ENCODE measurements at regions not wholly inside any gene's neighbourhood (a gene's known extent, or its start where the extent isn't known, plus 50 kb on each side); places are given as distances from the start of the nearest gene placed in this dataset.

GRCh38 chr9:126043681-126044080 is 282.9 kb upstream of the MVB12B start:
- Histone ChIP-seq H3K4me1 (ENCODE audit: control insufficient read depth in 1 of 2, extremely low read depth in 1 of 2, insufficient read depth in 2 of 2, low read length in 2 of 2) (no peaks in the 10 kb centered on the region), H3K27ac (ENCODE audit: low read length) (no peak overlapping the region), H3K9me3 (no peaks in the 10 kb centered on the region), H3K4me3 (ENCODE audit: control insufficient read depth in 1 of 2, extremely low read depth in 1 of 2, low read length in 1 of 2) (no peak overlapping the region), H3K36me3 (ENCODE audit: control insufficient read depth in 2 of 2, extremely low read depth in 1 of 2, insufficient read depth in 1 of 2, low read length in 1 of 2) (no peaks in the 10 kb centered on the region), H3K27me3 (replicated peaks in 1 of 2; ENCODE audit: control insufficient read depth in 2 of 2, extremely low read depth in 1 of 2, insufficient read depth in 2 of 2, low read length in 1 of 2) (peaks cover 0 to 23% of the 10 kb centered on the region in 2 experiments)
- Mint-ChIP-seq H3K27ac (no peak overlapping the region), H3K9me3 (peaks cover 14 to 23% (median 20%) of the 10 kb centered on the region in 3 donors), H3K4me3 (no peak overlapping the region), H3K4me1 (no peaks in the 10 kb centered on the region), H3K27me3 (peaks cover 22 to 29% of the 10 kb centered on the region in 2 donors), H3K36me3 (no peaks in the 10 kb centered on the region)
- ChIA-PET POLR2A (no interaction called here), CTCF (interaction anchor here in 1 of 2 donors (0.5 kb wide), 1 partner anchor 971 kb away, joined by 7 read pairs; no protein-coding TSS in a partner anchor)
- DNase-seq (no peak), ATAC-seq (replicated peaks in 1 of 4) (no peak)
- 83% methylated on average over 2 of the region's 4 CpGs for WGBS (ENCODE audit: insufficient coverage)

GRCh38 chr9:126049088-126049487 is 277.5 kb upstream of the MVB12B start:
- Histone ChIP-seq H3K27me3 (replicated peaks in 1 of 2; ENCODE audit: control insufficient read depth in 2 of 2, extremely low read depth in 1 of 2, insufficient read depth in 2 of 2, low read length in 1 of 2) (peaks cover 0 to 57% of the 10 kb centered on the region in 2 experiments), H3K36me3 (ENCODE audit: control insufficient read depth in 2 of 2, extremely low read depth in 1 of 2, insufficient read depth in 1 of 2, low read length in 1 of 2) (no peaks in the 10 kb centered on the region), H3K4me1 (ENCODE audit: control insufficient read depth in 1 of 2, extremely low read depth in 1 of 2, insufficient read depth in 2 of 2, low read length in 2 of 2) (no peaks in the 10 kb centered on the region), H3K27ac (ENCODE audit: low read length) (no peak overlapping the region), H3K4me3 (ENCODE audit: control insufficient read depth in 1 of 2, extremely low read depth in 1 of 2, low read length in 1 of 2) (no peak overlapping the region), H3K9me3 (no peaks in the 10 kb centered on the region)
- WGBS (ENCODE audit: insufficient coverage) = 69% methylated on average over 8 of the region's 8 CpGs
- POLR2A ChIA-PET = no interaction called here
- H3K4me1 Mint-ChIP-seq = no peaks in the 10 kb centered on the region
- H3K27ac Mint-ChIP-seq = no peak overlapping the region
- no peak for ATAC-seq (replicated peaks in 1 of 4)
- H3K4me3 Mint-ChIP-seq = no peak overlapping the region
- H3K9me3 Mint-ChIP-seq = peaks cover 4 to 9% (median 6%) of the 10 kb centered on the region in 3 donors
- H3K27me3 Mint-ChIP-seq = peaks cover 27 to 38% of the 10 kb centered on the region in 2 donors
- H3K36me3 Mint-ChIP-seq = no peaks in the 10 kb centered on the region
- no peak for DNase-seq
- CTCF ChIA-PET = no interaction called here

GRCh38 chr9:126049896-126050604 is 276.6 kb upstream of the MVB12B start:
- Histone ChIP-seq H3K27ac (ENCODE audit: low read length) (no peak overlapping the region), H3K4me1 (ENCODE audit: control insufficient read depth in 1 of 2, extremely low read depth in 1 of 2, insufficient read depth in 2 of 2, low read length in 2 of 2) (no peaks in the 10 kb centered on the region), H3K27me3 (replicated peaks in 1 of 2; ENCODE audit: control insufficient read depth in 2 of 2, extremely low read depth in 1 of 2, insufficient read depth in 2 of 2, low read length in 1 of 2) (peaks cover 0 to 63% of the 10 kb centered on the region in 2 experiments), H3K9me3 (no peaks in the 10 kb centered on the region), H3K36me3 (ENCODE audit: control insufficient read depth in 2 of 2, extremely low read depth in 1 of 2, insufficient read depth in 1 of 2, low read length in 1 of 2) (no peaks in the 10 kb centered on the region), H3K4me3 (ENCODE audit: control insufficient read depth in 1 of 2, extremely low read depth in 1 of 2, low read length in 1 of 2) (no peak overlapping the region)
- Mint-ChIP-seq H3K27me3 (peaks cover 26 to 38% of the 10 kb centered on the region in 2 donors), H3K27ac (no peak overlapping the region), H3K9me3 (peaks cover 0 to 7% (median 6%) of the 10 kb centered on the region in 3 donors), H3K4me1 (no peaks in the 10 kb centered on the region), H3K36me3 (no peaks in the 10 kb centered on the region), H3K4me3 (no peak overlapping the region)
- DNase-seq (no peak), ATAC-seq (replicated peaks in 1 of 4) (no peak)
- CTCF ChIA-PET = no interaction called here
- POLR2A ChIA-PET = interaction anchor here in 1 of 2 donors (0.5 kb wide), 1 partner anchor 1413 kb away, joined by 7 read pairs; no protein-coding TSS in a partner anchor
- 70% methylated on average over 16 of the region's 26 CpGs for WGBS (ENCODE audit: insufficient coverage)

GRCh38 chr9:126050605-126050990 is 276.0 kb upstream of the MVB12B start:
- ChIA-PET CTCF (no interaction called here), POLR2A (no interaction called here)
- Histone ChIP-seq H3K4me3 (ENCODE audit: control insufficient read depth in 1 of 2, extremely low read depth in 1 of 2, low read length in 1 of 2) (no peak overlapping the region), H3K36me3 (ENCODE audit: control insufficient read depth in 2 of 2, extremely low read depth in 1 of 2, insufficient read depth in 1 of 2, low read length in 1 of 2) (no peaks in the 10 kb centered on the region), H3K27ac (ENCODE audit: low read length) (no peak overlapping the region), H3K9me3 (no peaks in the 10 kb centered on the region), H3K4me1 (ENCODE audit: control insufficient read depth in 1 of 2, extremely low read depth in 1 of 2, insufficient read depth in 2 of 2, low read length in 2 of 2) (no peaks in the 10 kb centered on the region), H3K27me3 (replicated peaks in 1 of 2; ENCODE audit: control insufficient read depth in 2 of 2, extremely low read depth in 1 of 2, insufficient read depth in 2 of 2, low read length in 1 of 2) (peaks cover 0 to 68% of the 10 kb centered on the region in 2 experiments)
- no peak overlapping the region for H3K4me3 Mint-ChIP-seq
- ATAC-seq (replicated peaks in 1 of 4) = no peak
- H3K27ac Mint-ChIP-seq = no peak overlapping the region
- no peaks in the 10 kb centered on the region for H3K4me1 Mint-ChIP-seq
- peaks cover 0 to 7% (median 5%) of the 10 kb centered on the region in 3 donors for H3K9me3 Mint-ChIP-seq
- no peak for DNase-seq
- H3K36me3 Mint-ChIP-seq = no peaks in the 10 kb centered on the region
- H3K27me3 Mint-ChIP-seq = peaks cover 26 to 40% of the 10 kb centered on the region in 2 donors
- 79% methylated on average over 7 of the region's 9 CpGs for WGBS (ENCODE audit: insufficient coverage)

GRCh38 chr9:126051446-126052130 is 275.0 kb upstream of the MVB12B start:
- POLR2A ChIA-PET = no interaction called here
- DNase-seq = no peak
- H3K36me3 Mint-ChIP-seq = no peaks in the 10 kb centered on the region
- CTCF ChIA-PET = no interaction called here
- no peak overlapping the region for H3K4me3 ChIP-seq (ENCODE audit: control insufficient read depth in 1 of 2, extremely low read depth in 1 of 2, low read length in 1 of 2)
- peaks cover 0 to 76% of the 10 kb centered on the region in 2 experiments for H3K27me3 ChIP-seq (replicated peaks in 1 of 2; ENCODE audit: control insufficient read depth in 2 of 2, extremely low read depth in 1 of 2, insufficient read depth in 2 of 2, low read length in 1 of 2)
- no peak for ATAC-seq (replicated peaks in 1 of 4)
- no peaks in the 10 kb centered on the region for H3K4me1 Mint-ChIP-seq
- no peak overlapping the region for H3K27ac Mint-ChIP-seq
- H3K4me1 ChIP-seq (ENCODE audit: control insufficient read depth in 1 of 2, extremely low read depth in 1 of 2, insufficient read depth in 2 of 2, low read length in 2 of 2) = no peaks in the 10 kb centered on the region
- no peak overlapping the region for H3K27ac ChIP-seq (ENCODE audit: low read length)
- no peaks in the 10 kb centered on the region for H3K9me3 Mint-ChIP-seq
- peaks cover 20 to 34% of the 10 kb centered on the region in 2 donors for H3K27me3 Mint-ChIP-seq
- no peaks in the 10 kb centered on the region for H3K9me3 ChIP-seq
- H3K36me3 ChIP-seq (ENCODE audit: control insufficient read depth in 2 of 2, extremely low read depth in 1 of 2, insufficient read depth in 1 of 2, low read length in 1 of 2) = no peaks in the 10 kb centered on the region
- H3K4me3 Mint-ChIP-seq = no peak overlapping the region
- WGBS (ENCODE audit: insufficient coverage) = 77% methylated on average over 8 of the region's 15 CpGs

- peaks cover 20 to 31% of the 10 kb centered on the region in 2 donors for H3K27me3 Mint-ChIP-seq
- no peaks in the 10 kb centered on the region for H3K9me3 Mint-ChIP-seq
- H3K27ac Mint-ChIP-seq = no peak overlapping the region
- Histone ChIP-seq H3K4me3 (ENCODE audit: control insufficient read depth in 1 of 2, extremely low read depth in 1 of 2, low read length in 1 of 2) (no peak overlapping the region), H3K27me3 (replicated peaks in 1 of 2; ENCODE audit: control insufficient read depth in 2 of 2, extremely low read depth in 1 of 2, insufficient read depth in 2 of 2, low read length in 1 of 2) (peaks cover 0 to 71% of the 10 kb centered on the region in 2 experiments), H3K9me3 (no peaks in the 10 kb centered on the region), H3K36me3 (ENCODE audit: control insufficient read depth in 2 of 2, extremely low read depth in 1 of 2, insufficient read depth in 1 of 2, low read length in 1 of 2) (no peaks in the 10 kb centered on the region), H3K4me1 (ENCODE audit: control insufficient read depth in 1 of 2, extremely low read depth in 1 of 2, insufficient read depth in 2 of 2, low read length in 2 of 2) (no peaks in the 10 kb centered on the region), H3K27ac (ENCODE audit: low read length) (no peak overlapping the region)
- ATAC-seq (replicated peaks in 1 of 4) (no peak), DNase-seq (no peak)
- H3K4me3 Mint-ChIP-seq = no peak overlapping the region
- CTCF ChIA-PET = no interaction called here
- H3K4me1 Mint-ChIP-seq = no peaks in the 10 kb centered on the region
- no peaks in the 10 kb centered on the region for H3K36me3 Mint-ChIP-seq
- 100% methylated on average over 2 of the region's 6 CpGs for WGBS (ENCODE audit: insufficient coverage)
- POLR2A ChIA-PET = no interaction called here
Measured at GRCh38 chr9:126052791-126053190, 273.8 kb upstream of the MVB12B start.
